B cell (primary cell): ENCODE measurements at regions not wholly inside any gene's neighbourhood (a gene's known extent, or its start where the extent isn't known, plus 50 kb on each side); places are given as distances from the start of the nearest gene placed in this dataset.

ENCODE experiments used
- ATAC-seq: fragments of 200-7000 bp; cut with Tn5 transposase; one replicate; pipeline ENCODE4 v1.10.0; 2021; ENCODE audit warnings: low read depth, mild to moderate bottlenecking, moderate number of reproducible peaks, moderate library complexity
- CTCF ChIA-PET: fragments of 350-600 bp; sonication (Branson Sonifier 250); formaldehyde crosslinking; loops from one replicate; lab custom pipeline; 2021; ENCODE audit warnings: antibody characterized with exemption, inconsistent platforms; lab: Charles Lee
- POLR2A ChIA-PET: fragments of 350-600 bp; sonication (Branson Sonifier 250); formaldehyde crosslinking; loops from one replicate; lab custom pipeline; 2021; ENCODE audit warnings: antibody characterized with exemption; lab: Charles Lee
- DNase-seq: peaks from one replicate; pipeline ENCODE4 v3.0.0; 2013
- H2AFZ ChIP-seq: 2 replicates; pipeline ENCODE4 v1.6.1; 2012; ENCODE audit warnings: mild to moderate bottlenecking, low read depth, low read length; ENCODE audit not compliant: insufficient read depth, poor library complexity, severe bottlenecking
- H3K27ac ChIP-seq, 2 donors: 1 replicate in 1 of 2; 2 replicates in 1 of 2; pipeline ENCODE4 v1.5.1; 2012 to 2013; ENCODE audit warnings: low read length in 2 of 2, mild to moderate bottlenecking in 2 of 2, moderate library complexity in 1 of 2
- H3K27me3 ChIP-seq, 4 experiments: fragments of 200-600 bp in 1 of 4; sonication (generic) in 1 of 4; replicated peaks in 1 of 4; 1 replicate in 2 of 4; 2 replicates in 2 of 4; pipeline versions ENCODE4 v1.6.1 to v1.7.0; 2013 to 2016; ENCODE audit warnings: low read length in 3 of 4, mild to moderate bottlenecking in 2 of 4, mixed read lengths in 1 of 4, moderate library complexity in 1 of 4; ENCODE audit not compliant: insufficient read depth in 4 of 4, control insufficient read depth in 3 of 4; ENCODE audit errors: control extremely low read depth in 1 of 4
- H3K36me3 ChIP-seq, 2 experiments: replicated peaks in 1 of 2; 1 replicate in 1 of 2; 2 replicates in 1 of 2; pipeline versions ENCODE4 v1.6.1 to v1.7.1; 2013; ENCODE audit warnings: low read length in 1 of 2; ENCODE audit not compliant: insufficient read depth in 2 of 2, control insufficient read depth in 1 of 2; ENCODE audit errors: control extremely low read depth in 1 of 2, extremely low read depth in 1 of 2
- H3K4me1 ChIP-seq, 2 donors: fragments of 200-600 bp in 1 of 2; sonication (generic) in 1 of 2; 1 replicate in 1 of 2; 2 replicates in 1 of 2; pipeline versions ENCODE4 v1.5.1 to v1.6.1; 2013 to 2017; ENCODE audit warnings: low read length in 2 of 2; ENCODE audit not compliant: control insufficient read depth in 2 of 2, insufficient read depth in 2 of 2
- H3K4me2 ChIP-seq: replicated peaks from 2 replicates; pipeline ENCODE3; 2012; ENCODE audit warnings: mild to moderate bottlenecking, low read depth, low read length; ENCODE audit not compliant: poor library complexity, severe bottlenecking
- H3K4me3 ChIP-seq, 5 experiments: fragments of 200-600 bp in 1 of 5; sonication (generic) in 1 of 5; 1 replicate in 3 of 5; 2 replicates in 2 of 5; pipeline versions ENCODE4 v1.5.1 to v1.7.0; 2011 to 2016; ENCODE audit warnings: low read length in 4 of 5, mild to moderate bottlenecking in 4 of 5, low read depth in 2 of 5, control low read depth in 1 of 5, moderate library complexity in 1 of 5; ENCODE audit not compliant: insufficient read depth in 1 of 5; ENCODE audit errors: control extremely low read depth in 1 of 5, extremely low read depth in 1 of 5
- H3K79me2 ChIP-seq: fragments of 200-600 bp; sonication (generic); one replicate; pipeline ENCODE4 v1.6.0; 2016; ENCODE audit warnings: low read length; ENCODE audit not compliant: control insufficient read depth, insufficient read depth
- H3K9ac ChIP-seq: fragments of 200-600 bp; sonication (generic); 2 replicates; pipeline ENCODE4 v1.6.1; 2017; ENCODE audit warnings: mild to moderate bottlenecking, low read length, moderate library complexity
- H3K9me3 ChIP-seq, 3 donors: one replicate each; pipeline versions ENCODE4 v1.6.1 to v1.7.1; 2013; ENCODE audit warnings: low read length in 2 of 3; ENCODE audit not compliant: control insufficient read depth in 2 of 3, insufficient read depth in 1 of 3; ENCODE audit errors: control extremely low read depth in 1 of 3
- H4K20me1 ChIP-seq: 2 replicates; pipeline ENCODE4 v1.6.0; 2012; ENCODE audit warnings: mild to moderate bottlenecking, low read length; ENCODE audit not compliant: insufficient read depth, control insufficient read depth, poor library complexity, severe bottlenecking
- H3K27ac Mint-ChIP-seq: one replicate; pipeline ENCODE4 v1.8.0; 2021; ENCODE audit warnings: mixed read lengths
- H3K27me3 Mint-ChIP-seq: one replicate; pipeline ENCODE4 v1.8.0; 2021; ENCODE audit warnings: mixed read lengths
- H3K4me1 Mint-ChIP-seq: one replicate; pipeline ENCODE4 v1.8.0; 2021; ENCODE audit warnings: mixed read lengths
- H3K4me3 Mint-ChIP-seq: one replicate; pipeline ENCODE4 v1.8.0; 2021; ENCODE audit warnings: mixed read lengths
- H3K9me3 Mint-ChIP-seq: one replicate; pipeline ENCODE4 v1.8.0; 2022; ENCODE audit warnings: mixed read lengths; ENCODE audit not compliant: insufficient read depth
- EZH2 ChIP-seq: IDR thresholded peaks from 2 replicates; pipeline ENCODE4 v1.6.1; 2012; ENCODE audit warnings: borderline replicate concordance, low read depth, mild to moderate bottlenecking, moderate library complexity, low read length; ENCODE audit not compliant: insufficient read depth, poor library complexity, severe bottlenecking
- WGBS: methylation state at CpG from one replicate; pipeline ENCODE4 v1.1.5; 2013; ENCODE audit warnings: missing lambda C conversion rate; ENCODE audit not compliant: insufficient coverage; 5-methylcytosine and 5-hydroxymethylcytosine counted together
- intact Hi-C: fragments of 100-400 bp; cut with micrococcal nuclease; formaldehyde crosslinking; loops from one replicate; pipeline ENCODE4 v1.10.0; 2022
- TF ChIP-seq, protein P1 (sequence below): fragments of 200-600 bp; IDR thresholded peaks from one replicate; pipeline ENCODE4 v1.8.0; 2022; ENCODE audit warnings: antibody characterized with exemption, mild to moderate bottlenecking

- Histone ChIP-seq H3K36me3 (no peaks in the 10 kb centered on the region), H3K9me3 (no peaks in the 10 kb centered on the region), H3K27me3 (no peaks in the 10 kb centered on the region), H3K27ac (no peak overlapping the region), H3K4me2 (no peak overlapping the region), H3K79me2 (no peaks in the 10 kb centered on the region), H2AFZ (no peak overlapping the region), H3K4me1 (no peaks in the 10 kb centered on the region), H3K4me3 (no peak overlapping the region), H3K9ac (no peak overlapping the region), H4K20me1 (no peaks in the 10 kb centered on the region)
- ChIA-PET CTCF (no interaction called here), POLR2A (no interaction called here)
- no peaks in the 10 kb centered on the region for H3K9me3 Mint-ChIP-seq
- no peaks in the 10 kb centered on the region for H3K27me3 Mint-ChIP-seq
- intact Hi-C loops = no loop called here
- H3K4me3 Mint-ChIP-seq = no peak overlapping the region
- DNase-seq (no peak), ATAC-seq (no peak)
- TF ChIP-seq, protein P1, sequence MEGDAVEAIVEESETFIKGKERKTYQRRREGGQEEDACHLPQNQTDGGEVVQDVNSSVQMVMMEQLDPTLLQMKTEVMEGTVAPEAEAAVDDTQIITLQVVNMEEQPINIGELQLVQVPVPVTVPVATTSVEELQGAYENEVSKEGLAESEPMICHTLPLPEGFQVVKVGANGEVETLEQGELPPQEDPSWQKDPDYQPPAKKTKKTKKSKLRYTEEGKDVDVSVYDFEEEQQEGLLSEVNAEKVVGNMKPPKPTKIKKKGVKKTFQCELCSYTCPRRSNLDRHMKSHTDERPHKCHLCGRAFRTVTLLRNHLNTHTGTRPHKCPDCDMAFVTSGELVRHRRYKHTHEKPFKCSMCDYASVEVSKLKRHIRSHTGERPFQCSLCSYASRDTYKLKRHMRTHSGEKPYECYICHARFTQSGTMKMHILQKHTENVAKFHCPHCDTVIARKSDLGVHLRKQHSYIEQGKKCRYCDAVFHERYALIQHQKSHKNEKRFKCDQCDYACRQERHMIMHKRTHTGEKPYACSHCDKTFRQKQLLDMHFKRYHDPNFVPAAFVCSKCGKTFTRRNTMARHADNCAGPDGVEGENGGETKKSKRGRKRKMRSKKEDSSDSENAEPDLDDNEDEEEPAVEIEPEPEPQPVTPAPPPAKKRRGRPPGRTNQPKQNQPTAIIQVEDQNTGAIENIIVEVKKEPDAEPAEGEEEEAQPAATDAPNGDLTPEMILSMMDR = no peak
- TF ChIP-seq EZH2 = no peak
- no peaks in the 10 kb centered on the region for H3K4me1 Mint-ChIP-seq
- WGBS = 50% methylated on average over 2 of the region's 7 CpGs
- H3K27ac Mint-ChIP-seq = no peak overlapping the region
Observed at GRCh38 chrX:5142644-5143043, 1086.0 kb downstream of the NLGN4X start.

DNA sequence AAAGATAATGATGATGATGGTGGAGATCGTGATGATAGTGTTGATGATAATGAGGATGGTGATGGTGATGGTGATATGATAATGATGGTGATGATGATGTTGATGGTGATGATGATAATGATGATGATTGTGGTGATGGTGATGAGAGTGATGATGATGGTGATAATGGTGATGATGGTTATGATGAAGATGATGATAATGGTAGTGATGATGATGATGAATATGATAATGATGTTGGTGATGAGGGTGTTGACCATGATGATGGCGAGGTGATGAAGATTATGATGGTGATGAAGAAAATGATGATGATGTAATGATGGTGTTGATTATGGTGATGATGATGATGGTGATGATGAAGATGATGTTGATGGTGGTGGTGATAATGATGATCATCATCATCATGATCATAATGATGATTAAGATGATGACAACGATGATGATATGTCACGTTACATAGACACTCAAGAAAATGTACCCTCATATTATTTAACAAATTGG is 1106.4 kb downstream of the NLGN4X start:
- 95% methylated on average over 2 of the region's 4 CpGs for WGBS
- Mint-ChIP-seq H3K27ac (no peak overlapping the region), H3K27me3 (no peaks in the 10 kb centered on the region), H3K4me3 (no peak overlapping the region), H3K9me3 (no peaks in the 10 kb centered on the region), H3K4me1 (no peaks in the 10 kb centered on the region)
- no peak for TF ChIP-seq EZH2
- TF ChIP-seq, protein P1 = no peak
- intact Hi-C loops = no loop called here
- Histone ChIP-seq H3K9me3 (no peaks in the 10 kb centered on the region), H3K79me2 (no peaks in the 10 kb centered on the region), H3K4me2 (no peak overlapping the region), H3K27ac (no peak overlapping the region), H3K9ac (no peak overlapping the region), H4K20me1 (no peaks in the 10 kb centered on the region), H2AFZ (no peak overlapping the region), H3K36me3 (no peaks in the 10 kb centered on the region), H3K27me3 (no peaks in the 10 kb centered on the region), H3K4me3 (no peak overlapping the region), H3K4me1 (no peaks in the 10 kb centered on the region)
- POLR2A ChIA-PET = no interaction called here
- CTCF ChIA-PET = no interaction called here
- no peak for DNase-seq
- ATAC-seq = no peak
